ENCODE measurements at regions not wholly inside any gene's neighbourhood (a gene's known extent, or its start where the extent isn't known, plus 50 kb on each side); places are given as distances from the start of the nearest gene placed in this dataset.

DNA sequence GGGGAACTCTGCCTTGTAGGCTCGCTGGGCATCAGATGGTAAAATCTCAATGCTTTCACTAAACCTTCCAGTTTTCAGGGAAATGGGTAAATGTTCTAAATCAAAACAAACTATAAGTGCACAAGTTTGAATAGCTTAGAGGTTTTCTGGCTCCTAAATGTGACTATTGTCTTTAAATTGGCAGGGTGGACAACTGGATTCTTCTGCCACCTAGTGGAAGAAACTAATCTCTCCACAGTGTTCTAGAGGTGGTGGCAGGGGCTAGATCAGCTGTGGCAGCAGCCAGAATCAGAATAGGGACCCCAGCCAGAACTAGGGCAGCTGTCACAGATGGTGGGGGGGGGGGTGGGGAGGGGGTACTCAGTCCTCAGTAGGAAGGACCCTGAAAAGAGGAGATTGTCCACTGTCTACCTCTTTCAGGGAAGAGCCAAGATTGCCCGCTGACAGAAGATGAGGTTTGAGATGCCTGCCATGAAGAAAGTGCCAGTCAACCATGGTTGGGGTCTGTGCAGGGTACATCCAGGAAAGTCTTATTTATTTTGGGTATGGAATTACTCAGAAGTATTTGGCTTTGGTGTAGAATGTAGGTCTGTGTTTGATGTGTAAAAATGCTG lies 201.4 kb downstream of the CCNG2 start:
- CTCF ChIA-PET = interaction anchor here (0.6 to 4.4 kb wide), 28 partner anchors 8 to 1179 kb away, joined by 3 to 116 read pairs (median 4); no protein-coding TSS in a partner anchor
- no peaks in the 10 kb centered on the region for H3K9me3 ChIP-seq (replicated peaks; ENCODE audit: control insufficient read depth, insufficient read depth, low read length)
- H3K27ac ChIP-seq (ENCODE audit: insufficient read depth, low read depth, low read length) = no peak overlapping the region
- DNase-seq (ENCODE audit: low read depth, low spot score) (peak; percentile 41), FAIRE-seq (peak; percentile 64)
- H3K27me3 ChIP-seq (ENCODE audit: control insufficient read depth in 2 of 2, insufficient read depth in 2 of 2, low read length in 2 of 2) = peaks cover 5 to 6% of the 10 kb centered on the region in 2 experiments
- H3K79me2 ChIP-seq (ENCODE audit: control insufficient read depth, insufficient read depth, low read length) = no peaks in the 10 kb centered on the region
- H3K4me2 ChIP-seq (ENCODE audit: insufficient read depth, low read length) = no peak overlapping the region
- TF ChIP-seq MYC (IDR thresholded peaks at IDR 0.05; ENCODE audit: low read depth, low read length) = no peak
- TF ChIP-seq, protein P1, sequence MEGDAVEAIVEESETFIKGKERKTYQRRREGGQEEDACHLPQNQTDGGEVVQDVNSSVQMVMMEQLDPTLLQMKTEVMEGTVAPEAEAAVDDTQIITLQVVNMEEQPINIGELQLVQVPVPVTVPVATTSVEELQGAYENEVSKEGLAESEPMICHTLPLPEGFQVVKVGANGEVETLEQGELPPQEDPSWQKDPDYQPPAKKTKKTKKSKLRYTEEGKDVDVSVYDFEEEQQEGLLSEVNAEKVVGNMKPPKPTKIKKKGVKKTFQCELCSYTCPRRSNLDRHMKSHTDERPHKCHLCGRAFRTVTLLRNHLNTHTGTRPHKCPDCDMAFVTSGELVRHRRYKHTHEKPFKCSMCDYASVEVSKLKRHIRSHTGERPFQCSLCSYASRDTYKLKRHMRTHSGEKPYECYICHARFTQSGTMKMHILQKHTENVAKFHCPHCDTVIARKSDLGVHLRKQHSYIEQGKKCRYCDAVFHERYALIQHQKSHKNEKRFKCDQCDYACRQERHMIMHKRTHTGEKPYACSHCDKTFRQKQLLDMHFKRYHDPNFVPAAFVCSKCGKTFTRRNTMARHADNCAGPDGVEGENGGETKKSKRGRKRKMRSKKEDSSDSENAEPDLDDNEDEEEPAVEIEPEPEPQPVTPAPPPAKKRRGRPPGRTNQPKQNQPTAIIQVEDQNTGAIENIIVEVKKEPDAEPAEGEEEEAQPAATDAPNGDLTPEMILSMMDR (IDR thresholded peaks at IDR 0.05; ENCODE audit: extremely low read depth in 1 of 2, insufficient read depth in 1 of 2, low read depth in 1 of 2, low read length in 2 of 2) = peak; percentile 54 to 68
- no peak overlapping the region for H3K4me3 ChIP-seq (replicated peaks in 1 of 3; ENCODE audit: insufficient read depth in 1 of 3, low read depth in 1 of 3, low read length in 3 of 3)
- dilution Hi-C loops (cut with MboI; ENCODE audit: extremely low pct_ligation_motif_present, low sequenced_read_pairs) = no loop called here
- POLR2A ChIA-PET = no interaction called here
- intact Hi-C loops (cut with micrococcal nuclease) = loop anchor here (1.0 to 2.0 kb wide), 2 partner anchors 66 to 118 kb away; no protein-coding TSS in a partner anchor
- H3K9me1 ChIP-seq (replicated peaks; ENCODE audit: control insufficient read depth, extremely low read depth, insufficient read depth, low read length) = no peaks in the 10 kb centered on the region
- no peaks in the 10 kb centered on the region for H3K36me3 ChIP-seq (ENCODE audit: control insufficient read depth in 2 of 2, extremely low read depth in 1 of 2, insufficient read depth in 2 of 2, low read length in 2 of 2)
- no peak overlapping the region for H2AFZ ChIP-seq (ENCODE audit: low read depth, low read length)
- H3K9ac ChIP-seq (replicated peaks; ENCODE audit: extremely low read depth, insufficient read depth, low read length) = no peak overlapping the region
- no peaks in the 10 kb centered on the region for H3K4me1 ChIP-seq (ENCODE audit: control insufficient read depth, extremely low read depth, insufficient read depth, low read length)
- no peaks in the 10 kb centered on the region for H4K20me1 ChIP-seq (replicated peaks; ENCODE audit: control insufficient read depth, extremely low read depth, insufficient read depth, low read length)
- no TSS peak for BruUV-seq (replicated peaks)

DNA sequence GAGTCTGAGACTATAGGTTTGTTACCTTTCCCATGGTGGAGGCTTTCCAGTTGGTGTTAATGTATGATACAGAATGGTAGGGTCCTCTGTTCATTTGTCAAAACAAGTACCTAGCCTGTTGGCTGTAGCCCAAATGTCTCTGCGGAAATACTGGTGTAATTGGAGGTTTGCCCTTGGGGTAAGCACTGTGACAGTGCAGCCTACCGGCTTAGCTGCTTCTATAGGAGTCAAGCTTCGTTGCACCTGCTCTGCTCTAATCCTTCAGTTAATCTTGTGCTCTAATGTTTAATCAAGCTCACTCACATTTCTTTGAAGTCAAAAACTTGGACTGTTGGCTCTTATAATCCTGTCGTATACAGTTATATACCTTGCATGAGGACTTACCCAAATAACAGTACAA lies 203.4 kb downstream of the CCNG2 start:
- ChIA-PET POLR2A (no interaction called here), CTCF (interaction anchor here (2.1 to 4.4 kb wide), 2 partner anchors 120 to 121 kb away, joined by 4 to 116 read pairs; no protein-coding TSS in a partner anchor)
- intact Hi-C loops (cut with micrococcal nuclease) = no loop called here
- Histone ChIP-seq H3K36me3 (ENCODE audit: control insufficient read depth in 2 of 2, extremely low read depth in 1 of 2, insufficient read depth in 2 of 2, low read length in 2 of 2) (no peaks in the 10 kb centered on the region), H3K9me3 (replicated peaks; ENCODE audit: control insufficient read depth, insufficient read depth, low read length) (no peaks in the 10 kb centered on the region), H2AFZ (ENCODE audit: low read depth, low read length) (no peak overlapping the region), H3K9me1 (replicated peaks; ENCODE audit: control insufficient read depth, extremely low read depth, insufficient read depth, low read length) (no peaks in the 10 kb centered on the region), H3K9ac (replicated peaks; ENCODE audit: extremely low read depth, insufficient read depth, low read length) (no peak overlapping the region), H3K27ac (ENCODE audit: insufficient read depth, low read depth, low read length) (no peak overlapping the region), H3K4me3 (replicated peaks in 1 of 3; ENCODE audit: insufficient read depth in 1 of 3, low read depth in 1 of 3, low read length in 3 of 3) (no peak overlapping the region), H3K4me1 (ENCODE audit: control insufficient read depth, extremely low read depth, insufficient read depth, low read length) (no peaks in the 10 kb centered on the region), H3K4me2 (ENCODE audit: insufficient read depth, low read length) (no peak overlapping the region), H3K27me3 (ENCODE audit: control insufficient read depth in 2 of 2, insufficient read depth in 2 of 2, low read length in 2 of 2) (peaks cover 5 to 6% of the 10 kb centered on the region in 2 experiments), H3K79me2 (ENCODE audit: control insufficient read depth, insufficient read depth, low read length) (no peaks in the 10 kb centered on the region), H4K20me1 (replicated peaks; ENCODE audit: control insufficient read depth, extremely low read depth, insufficient read depth, low read length) (no peaks in the 10 kb centered on the region)
- BruUV-seq (replicated peaks) = no TSS peak
- TF ChIP-seq, protein P2, sequence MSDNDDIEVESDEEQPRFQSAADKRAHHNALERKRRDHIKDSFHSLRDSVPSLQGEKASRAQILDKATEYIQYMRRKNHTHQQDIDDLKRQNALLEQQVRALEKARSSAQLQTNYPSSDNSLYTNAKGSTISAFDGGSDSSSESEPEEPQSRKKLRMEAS (IDR thresholded peaks at IDR 0.05; ENCODE audit: insufficient read depth, insufficient read length) = no peak
- TF ChIP-seq JUN (IDR thresholded peaks at IDR 0.05; ENCODE audit: borderline replicate concordance, insufficient read depth, insufficient read length, low read depth) = no peak
- no peak for TF ChIP-seq POLR2A (IDR thresholded peaks at IDR 0.05; ENCODE audit: low read depth, low read length)
- TF ChIP-seq FOS (IDR thresholded peaks at IDR 0.05; ENCODE audit: borderline replicate concordance, insufficient read depth, low read length) = no peak
- TF ChIP-seq GATA2 (IDR thresholded peaks at IDR 0.05; ENCODE audit: insufficient read depth, insufficient read length, low read depth, low read length) = no peak
- no peak for TF ChIP-seq POLR2AphosphoS5 (IDR thresholded peaks at IDR 0.05; ENCODE audit: insufficient read depth, low read depth, low read length)
- TF ChIP-seq, protein P1 (IDR thresholded peaks at IDR 0.05; ENCODE audit: extremely low read depth in 1 of 2, insufficient read depth in 1 of 2, low read depth in 1 of 2, low read length in 2 of 2) = no peak
- no peak for TF ChIP-seq MYC (IDR thresholded peaks at IDR 0.05; ENCODE audit: low read depth, low read length)
- TF ChIP-seq EZH2 (IDR thresholded peaks at IDR 0.05; ENCODE audit: borderline replicate concordance, low read depth, low read length, severe bottlenecking) = no peak
- no peak for DNase-seq (ENCODE audit: low read depth, low spot score)
- dilution Hi-C loops (cut with MboI; ENCODE audit: extremely low pct_ligation_motif_present, low sequenced_read_pairs) = no loop called here
- no peak for FAIRE-seq

Measured in endothelial cell of umbilical vein (primary cell).